ENCODE measurements at regions not wholly inside any gene's neighbourhood (a gene's known extent, or its start where the extent isn't known, plus 50 kb on each side); places are given as distances from the start of the nearest gene placed in this dataset.

- FAIRE-seq, result no peak
- no peak for DNase-seq (ENCODE audit: insufficient read length, low spot score)
Observed at GRCh38 chr6:66796987-66797386, 1090.0 kb upstream of the EYS start.

- DNase-seq (ENCODE audit: insufficient read length, low spot score), result no peak
- FAIRE-seq, result no peak
Observed at GRCh38 chr6:66788579-66788978, 1081.6 kb upstream of the EYS start.

GRCh38 chr6:66772800-66773199 is 1065.8 kb upstream of the EYS start:
- DNase-seq (ENCODE audit: insufficient read length, low spot score) (no peak), FAIRE-seq (no peak)

- no peak for DNase-seq (ENCODE audit: insufficient read length, low spot score)
- no peak for FAIRE-seq
Observed at GRCh38 chr6:66771626-66772025, 1064.6 kb upstream of the EYS start.

GRCh38 chr6:66751630-66752029 is 1044.6 kb upstream of the EYS start:
- FAIRE-seq, result no peak

GRCh38 chr6:66740346-66740745 is 1033.3 kb upstream of the EYS start:
- FAIRE-seq, result no peak
- no peak for DNase-seq (ENCODE audit: insufficient read length, low spot score)

More at GRCh38 chr6:66751630-66752029, 1044.6 kb upstream of the EYS start:
- DNase-seq (ENCODE audit: insufficient read length, low spot score), result no peak

GRCh38 chr6:66735106-66735890 is 1028.3 kb upstream of the EYS start:
- DNase-seq (ENCODE audit: insufficient read length, low spot score) (no peak), FAIRE-seq (no peak)

GRCh38 chr6:66731310-66731709 is 1024.3 kb upstream of the EYS start:
- DNase-seq (ENCODE audit: insufficient read length, low spot score) (no peak), FAIRE-seq (no peak)

GRCh38 chr6:66725670-66726069 is 1018.6 kb upstream of the EYS start:
- DNase-seq (ENCODE audit: insufficient read length, low spot score) (no peak), FAIRE-seq (no peak)

GRCh38 chr6:66717801-66718200 is 1010.8 kb upstream of the EYS start:
- no peak for DNase-seq (ENCODE audit: insufficient read length, low spot score)

GRCh38 chr6:66699385-66699784 is 992.4 kb upstream of the EYS start:
- no peak for FAIRE-seq
- no peak for DNase-seq (ENCODE audit: insufficient read length, low spot score)

More at GRCh38 chr6:66717801-66718200, 1010.8 kb upstream of the EYS start:
- no peak for FAIRE-seq

GRCh38 chr6:66689608-66690007 is 982.6 kb upstream of the EYS start:
- no peak for DNase-seq (ENCODE audit: insufficient read length, low spot score)
- no peak for FAIRE-seq

GRCh38 chr6:66687611-66688140 is 980.6 kb upstream of the EYS start:
- DNase-seq (ENCODE audit: insufficient read length, low spot score) (no peak), FAIRE-seq (no peak)

- FAIRE-seq (no peak), DNase-seq (ENCODE audit: insufficient read length, low spot score) (no peak)
Observed at GRCh38 chr6:66675906-66676305, 968.9 kb upstream of the EYS start.

- FAIRE-seq (no peak), DNase-seq (ENCODE audit: insufficient read length, low spot score) (no peak)
Observed at GRCh38 chr6:66664112-66664511, 957.1 kb upstream of the EYS start.

GRCh38 chr6:66662721-66663507 is 955.9 kb upstream of the EYS start:
- DNase-seq (ENCODE audit: insufficient read length, low spot score) (no peak), FAIRE-seq (no peak)

GRCh38 chr6:66662196-66662595 is 955.2 kb upstream of the EYS start:
- FAIRE-seq (no peak), DNase-seq (ENCODE audit: insufficient read length, low spot score) (no peak)

GRCh38 chr6:66655420-66655819 is 948.4 kb upstream of the EYS start:
- DNase-seq (ENCODE audit: insufficient read length, low spot score) (no peak), FAIRE-seq (no peak)

GRCh38 chr6:66638518-66638917 is 931.5 kb upstream of the EYS start:
- DNase-seq (ENCODE audit: insufficient read length, low spot score) (no peak), FAIRE-seq (no peak)

- no peak for DNase-seq (ENCODE audit: insufficient read length, low spot score)
Observed at GRCh38 chr6:66638099-66638498, 931.1 kb upstream of the EYS start.

GRCh38 chr6:66628917-66629316 is 921.9 kb upstream of the EYS start:
- no peak for FAIRE-seq
- DNase-seq (ENCODE audit: insufficient read length, low spot score), result no peak

More at GRCh38 chr6:66638099-66638498, 931.1 kb upstream of the EYS start:
- no peak for FAIRE-seq

GRCh38 chr6:66623050-66623449 is 916.0 kb upstream of the EYS start:
- DNase-seq (ENCODE audit: insufficient read length, low spot score) (no peak), FAIRE-seq (no peak)
